GM21737 (cell line): ENCODE measurements at regions not wholly inside any gene's neighbourhood (a gene's known extent, or its start where the extent isn't known, plus 50 kb on each side); places are given as distances from the start of the nearest gene placed in this dataset.

Source experiments
- ATAC-seq: cut with Tn5 transposase; IDR thresholded peaks from one replicate; pipeline ENCODE4 v1.9.1; 2021; ENCODE audit warnings: mild to moderate bottlenecking, moderate library complexity; ENCODE audit not compliant: unreplicated experiment

DNA sequence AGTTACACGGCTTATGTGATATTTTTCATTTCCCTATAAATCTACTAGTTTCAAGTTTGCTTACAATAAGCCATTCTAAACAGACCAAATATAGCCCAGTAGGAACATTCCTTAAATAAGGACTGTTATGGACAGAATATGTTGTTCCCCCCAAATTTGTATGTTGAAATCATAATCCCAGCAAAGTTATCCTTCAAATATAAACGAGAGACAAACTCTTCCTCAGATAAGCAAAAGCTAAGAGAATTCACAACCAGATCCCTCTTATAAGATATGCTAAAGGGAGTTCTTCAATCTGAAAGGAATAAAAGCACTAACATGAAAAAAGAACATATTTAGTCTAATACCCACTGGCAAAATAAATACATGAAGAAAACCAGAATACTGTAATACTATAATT lies 795.5 kb upstream of the GJE1 start:
- no peak for ATAC-seq

DNA sequence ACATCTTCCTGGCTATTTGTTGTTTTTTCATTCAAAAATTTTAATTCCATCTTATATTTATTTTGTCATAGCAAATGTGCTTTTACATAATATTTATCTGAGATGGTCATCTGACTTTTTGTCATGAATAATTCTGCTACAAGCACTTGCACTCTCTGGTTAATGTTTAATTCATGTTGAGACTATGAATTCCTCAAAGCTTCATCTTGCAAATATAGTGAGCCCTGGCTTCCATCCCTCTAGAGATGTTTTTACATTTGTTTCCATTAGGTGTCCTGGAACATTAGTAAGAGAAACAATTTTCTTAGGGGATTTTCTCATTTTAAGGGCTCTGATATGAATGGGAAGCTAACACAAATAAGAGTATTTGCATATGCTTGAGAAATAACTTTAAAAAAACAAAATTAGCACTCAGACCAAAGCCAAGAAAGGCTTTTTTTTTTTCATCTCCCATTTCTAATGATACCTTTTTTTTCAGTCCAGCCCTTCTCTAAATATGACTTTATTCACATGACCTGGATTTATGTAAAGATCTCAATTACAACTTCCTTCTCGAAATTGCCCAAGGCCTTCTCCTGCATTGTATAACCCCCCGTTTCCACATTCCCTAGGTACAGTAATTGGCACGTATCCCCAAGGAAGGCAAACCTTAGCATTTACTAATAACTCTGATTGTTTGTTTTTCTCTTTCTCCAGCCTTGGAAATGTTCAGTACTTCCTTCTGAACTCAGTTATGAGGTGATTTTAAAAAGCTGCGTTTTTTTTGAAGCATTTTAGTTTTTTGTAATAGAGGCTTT lies 797.0 kb upstream of the GJE1 start:
- no peak for ATAC-seq

DNA sequence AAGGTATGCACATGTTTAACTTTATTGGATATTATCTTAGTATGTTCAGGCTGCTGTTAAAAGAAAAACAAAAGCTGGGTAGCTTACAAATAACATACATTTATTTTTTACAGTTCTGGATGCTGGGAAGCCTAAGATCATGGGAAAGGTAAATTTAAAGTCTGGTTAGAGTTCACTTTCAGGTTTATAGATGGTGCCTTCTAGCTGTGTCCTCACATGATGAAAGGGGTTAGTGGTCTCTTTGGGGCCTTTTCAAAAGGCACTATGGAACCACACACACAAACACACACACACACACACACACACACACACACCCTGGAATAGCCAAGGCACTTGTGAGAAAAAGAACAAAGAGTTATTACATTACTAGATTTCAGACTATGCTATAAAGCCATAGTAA lies 805.8 kb upstream of the GJE1 start:
- ATAC-seq = no peak

DNA sequence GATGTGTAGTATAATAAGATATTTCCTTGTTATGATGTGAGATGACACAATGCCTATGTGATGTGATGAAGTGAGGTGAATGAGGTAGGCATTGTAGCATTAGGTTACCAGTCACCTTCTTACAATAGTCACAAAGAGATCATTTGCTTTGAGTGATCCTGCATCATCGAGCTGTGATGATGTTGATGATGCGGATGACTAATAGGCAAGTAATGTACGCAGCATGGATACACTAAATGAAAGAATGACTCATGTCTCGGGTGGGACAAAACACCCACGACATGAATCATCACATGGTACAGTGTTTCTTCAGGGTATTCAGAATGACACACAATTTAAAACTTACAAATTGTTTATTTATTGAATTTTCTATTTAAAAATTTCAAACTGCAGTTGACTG lies 806.3 kb upstream of the GJE1 start:
- ATAC-seq = no peak

DNA sequence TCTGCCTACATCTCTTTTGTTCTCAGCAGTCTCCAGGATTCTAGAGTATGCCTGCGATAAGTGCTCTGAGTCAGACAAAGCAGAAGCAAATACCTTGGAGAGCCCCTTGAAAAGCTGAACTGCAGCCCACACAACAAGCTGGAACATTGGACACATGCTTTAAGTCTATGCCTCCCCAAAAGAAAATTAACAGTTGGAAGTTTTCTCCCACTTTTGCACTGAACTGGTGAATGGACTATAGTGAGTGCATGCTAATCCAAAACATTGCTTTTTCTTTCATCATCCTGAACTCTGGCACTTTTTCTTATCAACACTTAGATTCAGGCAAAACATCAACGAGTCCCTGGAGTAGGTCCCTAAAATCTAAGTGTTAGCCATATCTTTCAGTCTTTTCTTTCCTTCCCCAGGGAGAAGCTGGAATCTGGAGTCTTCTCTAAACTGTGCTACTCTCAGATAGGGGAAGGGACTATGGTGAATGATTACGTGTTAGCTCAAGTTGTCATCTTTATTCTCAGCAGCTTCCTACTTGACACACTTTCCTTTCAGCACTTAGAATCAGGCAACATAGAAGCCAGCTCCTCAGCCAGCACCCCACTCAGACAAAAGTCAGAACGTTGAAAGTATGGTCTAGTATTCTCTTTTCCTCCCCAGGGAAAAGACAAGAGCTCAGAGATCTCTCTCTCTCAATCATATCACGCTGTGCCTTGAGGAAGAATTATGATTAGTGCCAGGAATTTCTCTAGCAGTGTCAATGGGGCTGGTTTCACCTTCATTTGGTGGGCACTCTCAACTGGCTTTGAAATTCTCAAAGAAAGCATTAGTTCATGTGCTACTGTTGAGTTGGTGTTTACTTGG lies 811.0 kb upstream of the GJE1 start:
- no peak for ATAC-seq

DNA sequence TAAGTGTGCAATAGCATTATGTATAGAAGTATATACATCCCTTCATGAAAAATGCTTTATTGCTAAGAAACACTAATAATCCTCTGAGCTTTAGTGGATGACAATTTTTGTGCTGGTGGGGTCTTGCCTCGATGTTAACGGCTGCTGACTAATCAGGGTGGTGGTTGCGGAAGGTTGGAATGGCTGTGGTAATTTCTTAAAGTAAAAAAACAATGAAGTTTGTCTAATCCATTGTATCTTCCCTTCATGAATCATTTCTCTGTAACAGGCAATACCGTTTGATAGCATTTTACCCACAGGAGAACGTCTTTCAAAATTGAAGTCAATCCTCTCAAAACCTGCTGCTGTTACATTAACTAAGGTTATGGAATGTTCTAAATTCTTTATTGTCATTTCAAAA lies 816.5 kb upstream of the GJE1 start:
- ATAC-seq = no peak

DNA sequence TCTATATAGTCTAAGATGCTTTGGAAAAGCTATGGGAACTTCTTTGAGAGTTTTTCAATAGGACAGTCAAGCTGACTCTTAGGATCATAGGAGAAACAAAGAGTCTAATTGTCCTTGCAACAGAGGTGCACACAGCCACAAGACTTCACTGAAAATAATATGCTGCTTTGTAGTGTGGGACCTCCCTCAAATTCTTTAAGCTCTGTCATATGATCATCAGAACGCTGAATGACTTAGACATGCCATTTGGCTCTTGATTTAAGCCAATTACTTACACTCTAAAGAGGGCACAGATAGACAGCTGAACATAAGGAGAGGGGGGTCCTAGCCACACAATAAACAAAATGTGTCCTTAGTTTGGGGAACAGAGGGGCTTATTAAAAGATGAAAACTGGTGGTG lies 818.7 kb upstream of the GJE1 start:
- no peak for ATAC-seq

DNA sequence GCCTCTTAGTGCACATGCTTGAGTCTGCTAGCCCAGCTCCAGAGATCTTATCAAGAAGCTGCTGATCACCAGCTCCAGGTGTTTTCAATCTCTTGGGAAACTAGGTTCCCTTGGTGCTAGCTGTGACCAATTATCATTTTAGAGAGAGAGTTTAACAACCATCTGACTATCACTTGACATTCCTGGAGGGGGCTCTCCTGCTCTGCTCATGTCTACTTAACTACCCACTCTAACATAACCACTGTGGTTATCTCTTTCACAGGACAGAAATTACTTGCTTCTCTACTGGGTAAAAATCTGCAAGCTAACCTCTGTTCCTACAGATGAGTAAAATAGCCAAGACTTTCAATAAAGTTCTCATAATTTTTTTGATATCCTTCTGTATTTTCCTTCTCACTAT lies 823.4 kb upstream of the GJE1 start:
- no peak for ATAC-seq

DNA sequence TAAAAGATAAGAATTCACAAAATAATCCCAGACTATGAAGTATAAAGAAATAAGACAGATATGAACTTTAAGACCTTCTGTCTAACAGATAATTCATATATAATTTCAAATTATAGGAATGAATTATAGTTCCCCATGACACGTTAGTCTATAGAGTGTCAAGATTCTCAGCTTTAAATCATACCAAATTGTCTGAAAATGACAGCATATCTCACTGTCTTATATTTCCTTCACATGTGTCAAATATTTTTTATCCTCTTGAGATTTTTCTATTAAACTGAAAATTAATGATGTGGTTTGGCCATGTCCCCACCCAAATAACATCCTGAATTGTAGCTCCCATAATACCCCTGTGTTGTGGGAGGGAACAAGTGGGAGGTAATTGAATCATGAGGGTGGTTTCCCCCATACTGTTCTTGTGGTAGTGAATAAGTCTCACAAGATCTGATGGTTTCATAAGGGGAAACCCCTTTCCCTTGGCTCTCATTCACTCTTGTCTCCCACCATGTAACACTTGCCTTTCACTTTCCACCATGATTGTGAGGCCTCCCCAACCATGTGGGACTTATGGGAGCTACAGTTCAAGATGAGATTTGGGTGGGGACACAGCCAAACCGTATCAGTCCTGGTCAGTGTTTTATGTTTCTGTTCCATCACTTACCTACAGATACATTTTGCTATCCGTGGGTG lies 825.3 kb upstream of the GJE1 start:
- ATAC-seq = no peak

DNA sequence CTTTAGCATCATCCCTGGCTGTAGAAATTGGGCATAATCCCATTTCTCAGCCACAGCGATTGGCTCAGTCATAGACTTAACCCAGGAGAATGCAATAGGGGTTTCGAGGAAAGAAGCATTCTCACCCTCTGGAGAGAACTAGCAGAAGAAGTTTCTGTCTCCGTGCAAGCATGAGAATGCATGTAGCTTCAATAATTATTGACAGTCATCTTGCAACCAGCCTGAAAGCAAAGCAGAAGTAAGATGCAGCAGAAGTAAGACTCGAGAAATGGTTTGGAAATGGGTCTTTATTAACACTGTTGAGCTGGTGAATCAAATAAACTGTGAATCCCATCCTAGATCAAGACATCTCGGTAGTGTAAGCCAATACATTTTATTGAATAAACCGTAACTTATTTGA lies 828.8 kb upstream of the GJE1 start:
- no peak for ATAC-seq

DNA sequence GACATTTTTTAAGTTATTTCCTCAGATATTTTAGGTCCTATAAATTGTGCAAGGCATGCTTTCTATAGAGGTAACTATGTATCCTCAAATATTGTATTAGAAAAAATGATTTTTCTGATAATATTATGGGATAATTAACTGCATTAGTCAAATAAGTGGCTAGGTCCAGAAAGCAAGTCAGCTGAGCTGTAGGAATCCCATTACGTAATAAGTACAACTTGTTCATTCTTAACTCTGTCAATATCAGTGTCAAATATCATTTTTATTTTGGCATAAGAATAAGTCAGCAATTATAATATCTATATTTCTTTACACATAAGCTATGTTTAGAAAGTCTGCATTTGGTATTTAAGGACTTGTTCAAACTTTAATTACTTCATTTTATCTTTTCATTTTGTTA lies 830.9 kb upstream of the GJE1 start:
- ATAC-seq = no peak

DNA sequence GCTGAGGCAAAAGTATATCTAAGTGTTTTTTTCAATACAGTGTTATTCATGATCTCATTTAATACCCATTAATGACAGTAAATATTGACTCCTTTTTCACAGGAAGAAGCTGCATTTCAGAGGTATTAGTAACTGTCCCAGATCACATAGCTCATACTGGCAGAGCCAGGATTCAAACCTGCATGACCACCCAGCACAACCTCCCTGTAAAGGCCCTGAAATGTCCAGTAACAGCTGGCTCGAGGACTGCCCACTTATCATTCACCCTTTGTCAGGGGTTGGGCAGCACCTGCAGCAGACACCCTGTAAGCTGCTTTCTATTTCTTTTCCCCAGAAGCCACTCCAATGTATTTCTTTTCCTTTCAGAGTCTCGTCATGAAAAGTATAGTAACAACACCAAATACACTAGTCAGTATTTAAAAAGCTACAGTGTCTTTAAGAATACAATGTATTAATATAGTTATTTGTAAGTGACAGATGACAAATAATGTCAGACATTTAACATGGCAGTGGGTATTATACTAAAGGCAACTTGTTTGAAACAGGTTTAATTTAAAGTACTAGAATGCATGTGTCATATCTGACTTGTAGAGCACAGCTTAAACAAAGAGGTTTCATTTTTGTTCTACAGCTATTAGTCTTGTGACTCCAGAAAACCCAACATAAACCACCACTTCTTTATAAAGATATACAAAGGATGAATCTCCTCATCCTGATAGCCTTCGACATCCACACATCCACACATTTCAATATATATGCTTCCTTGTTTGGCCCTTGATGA lies 841.6 kb upstream of the GJE1 start:
- ATAC-seq = no peak

DNA sequence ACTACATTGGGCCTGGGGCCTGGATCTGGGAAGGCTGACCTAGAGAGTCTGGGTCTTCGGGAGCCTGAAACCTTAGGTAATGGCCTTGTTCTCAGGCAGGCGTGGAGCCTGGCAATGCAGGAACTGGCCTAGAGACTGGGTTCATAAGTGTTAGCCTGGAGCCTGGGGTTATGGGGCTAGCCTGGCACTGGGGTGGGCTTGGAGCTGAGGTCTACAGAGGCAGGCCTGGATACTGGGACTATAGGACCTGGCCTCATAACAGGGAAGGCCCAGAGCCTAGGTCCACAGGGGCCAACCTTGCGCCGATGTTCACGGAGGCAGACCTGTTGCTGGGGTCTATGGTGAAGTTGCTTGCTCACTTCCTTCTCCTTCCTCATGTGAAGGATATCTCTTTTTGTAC lies 843.8 kb upstream of the GJE1 start:
- ATAC-seq = no peak

DNA sequence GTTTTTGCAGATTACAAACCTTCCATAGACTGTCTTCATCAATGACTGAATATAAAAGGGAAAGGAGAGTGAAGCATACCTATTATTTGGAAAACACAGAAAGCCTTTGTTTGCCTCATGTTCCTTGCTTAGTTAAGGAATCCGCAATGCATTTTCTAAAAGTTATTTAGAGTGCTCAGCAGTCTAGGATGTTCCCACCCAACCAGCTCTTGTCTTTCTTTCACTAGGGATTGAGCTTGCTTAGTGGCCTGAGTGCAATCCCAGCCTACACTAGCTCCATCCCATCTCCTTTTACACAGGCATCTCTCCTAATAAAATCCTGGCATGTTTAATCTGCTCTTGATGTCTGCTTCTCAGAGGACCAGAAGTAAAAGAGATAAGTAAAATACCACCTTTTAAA lies 850.5 kb upstream of the GJE1 start:
- ATAC-seq = no peak

DNA sequence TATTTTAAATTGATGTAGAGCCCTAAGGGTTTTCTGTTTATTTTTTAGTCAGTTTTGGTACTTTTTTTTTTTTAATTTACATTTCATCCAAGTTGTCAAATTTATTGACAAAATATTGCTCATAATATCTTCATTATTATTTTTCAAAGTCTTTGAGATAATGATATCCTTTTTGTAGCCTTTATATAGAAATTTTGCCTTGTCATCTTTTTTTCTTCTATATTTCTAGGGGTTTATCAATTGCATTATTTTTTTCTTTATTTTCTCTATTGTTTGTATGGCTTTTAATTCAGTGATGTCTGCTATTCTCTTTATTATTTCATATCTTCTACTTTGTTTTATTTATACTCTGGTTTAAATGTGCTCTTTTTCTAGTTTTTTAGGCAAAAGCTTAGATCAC lies 863.0 kb upstream of the GJE1 start:
- ATAC-seq = no peak

DNA sequence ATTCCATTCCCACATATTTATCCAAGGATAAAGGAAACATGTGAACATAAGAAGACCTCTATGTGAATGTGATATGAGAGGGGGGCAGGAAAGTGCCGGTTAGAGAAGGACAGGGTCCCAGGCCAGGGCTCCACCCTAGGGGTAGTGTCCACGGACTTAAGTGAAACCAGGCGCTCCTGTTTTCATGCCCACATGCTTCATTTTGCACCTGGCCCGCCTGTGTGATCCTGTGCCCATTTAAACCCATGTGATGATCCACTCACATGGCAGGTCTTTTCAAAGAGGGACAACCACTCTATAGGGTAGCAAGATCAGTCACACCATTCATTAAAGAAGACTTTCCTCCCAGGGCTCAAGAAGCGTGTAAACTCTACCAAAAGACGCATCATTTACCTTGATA lies 865.3 kb upstream of the GJE1 start:
- ATAC-seq = no peak

DNA sequence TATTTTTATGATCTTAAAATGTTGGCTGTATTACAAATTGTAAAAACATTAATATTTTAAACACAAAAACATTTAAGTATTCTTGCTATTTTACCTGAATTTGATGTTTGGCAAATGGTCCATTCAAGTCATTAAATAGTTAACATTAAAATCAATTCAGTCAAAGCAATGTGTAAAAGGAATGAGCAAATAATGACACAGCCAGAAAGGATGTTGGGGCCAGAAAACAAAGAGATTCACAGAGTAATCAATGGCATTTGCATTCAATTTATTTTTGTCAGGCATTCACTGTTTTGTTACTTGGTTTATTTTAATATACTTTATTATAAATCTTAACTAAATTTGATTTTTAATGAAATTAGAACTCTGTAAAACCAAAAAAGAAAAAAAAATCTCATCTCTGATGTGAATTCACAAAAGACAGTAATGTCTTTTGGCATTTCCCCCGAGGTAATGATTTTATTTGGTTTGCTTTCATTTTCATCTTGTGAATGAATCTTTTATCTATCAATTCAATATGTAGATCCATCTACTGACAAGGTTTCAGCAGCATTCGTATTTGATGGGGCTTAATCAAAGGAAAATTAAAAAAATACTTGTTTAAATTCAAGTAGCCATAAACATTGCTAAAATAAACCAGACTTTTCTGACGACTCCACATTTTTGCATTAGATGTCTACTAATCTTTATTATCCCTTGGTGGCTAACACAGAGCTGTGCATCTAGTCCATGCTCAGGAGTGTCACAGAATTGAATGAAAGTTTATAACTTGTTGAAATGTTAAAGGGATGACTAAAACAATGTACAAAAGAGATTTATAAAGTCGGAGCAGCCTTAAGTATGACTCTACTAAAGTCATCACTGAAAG lies 866.7 kb upstream of the GJE1 start:
- ATAC-seq = no peak

DNA sequence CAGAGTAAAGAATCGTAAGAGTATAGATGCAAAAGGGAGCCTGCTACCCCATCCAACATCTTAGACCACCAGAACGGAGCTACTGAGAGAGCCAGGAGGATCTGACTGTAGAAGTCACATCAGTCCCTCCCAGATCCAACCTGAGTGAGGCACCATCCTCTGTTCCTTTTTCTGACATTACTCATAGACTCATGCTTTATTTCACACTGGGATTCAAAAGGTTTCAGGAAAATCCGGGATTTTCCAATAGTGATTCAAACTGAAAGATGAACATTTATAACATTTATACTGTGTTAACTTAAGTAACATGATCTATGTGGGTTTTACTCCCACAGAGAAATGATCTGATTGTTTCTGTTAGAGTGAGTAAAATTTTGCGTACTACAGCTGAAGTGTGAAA lies 868.6 kb upstream of the GJE1 start:
- ATAC-seq = no peak

DNA sequence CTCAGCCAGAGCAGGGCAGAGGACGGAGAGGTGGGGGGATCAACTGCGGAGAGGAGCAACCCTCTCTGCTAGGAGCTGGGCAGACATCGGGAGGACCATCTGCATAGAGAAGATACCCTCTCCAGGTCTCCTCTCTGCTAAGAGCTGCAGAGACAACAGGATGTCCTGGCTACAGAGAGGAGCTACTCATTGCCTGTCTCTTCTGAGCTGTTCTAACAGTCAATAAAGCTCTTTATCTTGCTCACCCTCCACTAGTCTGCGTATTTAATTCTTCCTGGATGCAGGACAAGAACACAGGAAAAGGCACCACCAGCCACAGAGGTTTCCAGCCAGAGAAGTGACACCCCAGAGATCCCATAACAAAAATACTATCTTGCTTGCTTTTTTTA lies 871.1 kb upstream of the GJE1 start:
- no peak for ATAC-seq

DNA sequence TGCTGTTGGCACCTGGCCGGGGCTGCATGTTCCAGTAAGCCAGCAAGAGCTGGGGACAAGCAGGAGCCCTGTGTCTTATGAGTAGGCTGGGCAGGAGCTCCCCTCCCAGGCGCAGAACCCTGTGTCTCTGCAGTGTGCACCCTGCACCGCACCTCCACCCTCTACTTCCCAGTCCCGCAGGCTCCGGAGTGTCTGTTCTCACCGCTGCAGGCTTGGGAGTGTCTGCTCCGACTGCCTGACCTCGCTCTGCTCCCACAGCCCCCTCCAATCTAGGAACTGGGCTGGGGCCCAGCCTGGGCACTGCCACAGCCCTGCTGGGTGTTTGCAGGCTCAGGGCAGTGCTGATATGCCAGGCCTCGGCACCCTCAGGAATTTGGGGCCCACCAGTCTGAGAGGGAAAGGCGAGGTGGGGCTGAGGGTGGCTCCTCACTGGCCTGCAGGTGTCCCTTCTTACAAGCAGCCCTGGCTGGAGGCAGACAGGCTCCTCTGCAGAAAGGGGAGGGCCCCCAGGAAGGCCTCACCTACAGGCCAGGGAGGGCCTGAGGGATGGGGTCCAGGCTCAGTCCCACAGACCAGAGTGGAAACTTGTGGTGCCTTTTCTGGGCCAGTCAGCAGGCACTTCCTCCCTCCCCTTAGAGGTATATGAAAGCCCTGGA lies 871.6 kb upstream of the GJE1 start:
- ATAC-seq = no peak
